ENCODE measurements at regions not wholly inside any gene's neighbourhood (a gene's known extent, or its start where the extent isn't known, plus 50 kb on each side); places are given as distances from the start of the nearest gene placed in this dataset.

GRCh38 chr10:3467052-3467951 lies 294.7 kb upstream of the PITRM1 start:
- no peak for TF ChIP-seq POLR2AphosphoS5 (IDR thresholded peaks at IDR 0.05; ENCODE audit: low read depth)
- no peak for TF ChIP-seq SPI1 (IDR thresholded peaks at IDR 0.05; ENCODE audit: borderline replicate concordance, low read depth)
- no peak for TF ChIP-seq CTCF (IDR thresholded peaks at IDR 0.05; ENCODE audit: insufficient read depth, low read length)
- TF ChIP-seq GABPA (IDR thresholded peaks at IDR 0.05; ENCODE audit: low read depth) = no peak
- no peak for TF ChIP-seq REST (IDR thresholded peaks at IDR 0.05; ENCODE audit: insufficient replicate concordance, low read depth)
- no peak for DNase-seq (ENCODE audit: low read depth in 1 of 2, low spot score in 1 of 2)

GRCh38 chr10:3465406-3465891 lies 292.9 kb upstream of the PITRM1 start:
- Histone ChIP-seq H3K27ac (replicated peaks) (no peak overlapping the region), H3K27me3 (ENCODE audit: insufficient read depth, poor library complexity, severe bottlenecking) (no peaks in the 10 kb centered on the region), H3K4me3 (replicated peaks; ENCODE audit: insufficient read depth, low read length) (no peak overlapping the region)
- DNase-seq (ENCODE audit: low read depth in 1 of 2, low spot score in 1 of 2) = no peak
- TF ChIP-seq CTCF (IDR thresholded peaks at IDR 0.05; ENCODE audit: insufficient read depth, low read length) = no peak
- no peak for TF ChIP-seq REST (IDR thresholded peaks at IDR 0.05; ENCODE audit: insufficient replicate concordance, low read depth)
- no peak for TF ChIP-seq POLR2AphosphoS5 (IDR thresholded peaks at IDR 0.05; ENCODE audit: low read depth)
- TF ChIP-seq GABPA (IDR thresholded peaks at IDR 0.05; ENCODE audit: low read depth) = no peak
- TF ChIP-seq SPI1 (IDR thresholded peaks at IDR 0.05; ENCODE audit: borderline replicate concordance, low read depth) = 0 out of 2 replicates have a peak, but pooled peaks have one; percentile 5

More at GRCh38 chr10:3467052-3467951, 294.7 kb upstream of the PITRM1 start:
- Histone ChIP-seq H3K27me3 (ENCODE audit: insufficient read depth, poor library complexity, severe bottlenecking) (no peaks in the 10 kb centered on the region), H3K27ac (replicated peaks) (no peak overlapping the region), H3K4me3 (replicated peaks; ENCODE audit: insufficient read depth, low read length) (no peak overlapping the region)

- no peak for TF ChIP-seq POLR2AphosphoS5 (IDR thresholded peaks at IDR 0.05; ENCODE audit: low read depth)
- TF ChIP-seq SPI1 (IDR thresholded peaks at IDR 0.05; ENCODE audit: borderline replicate concordance, low read depth) = no peak
- no peak for TF ChIP-seq GABPA (IDR thresholded peaks at IDR 0.05; ENCODE audit: low read depth)
- TF ChIP-seq CTCF (IDR thresholded peaks at IDR 0.05; ENCODE audit: insufficient read depth, low read length) = no peak
- TF ChIP-seq REST (IDR thresholded peaks at IDR 0.05; ENCODE audit: insufficient replicate concordance, low read depth) = no peak
- H3K27ac ChIP-seq (replicated peaks) = no peak overlapping the region
- no peak for DNase-seq (ENCODE audit: low read depth in 1 of 2, low spot score in 1 of 2)
- no peak overlapping the region for H3K4me3 ChIP-seq (replicated peaks; ENCODE audit: insufficient read depth, low read length)
- H3K27me3 ChIP-seq (ENCODE audit: insufficient read depth, poor library complexity, severe bottlenecking) = no peaks in the 10 kb centered on the region
Observed at GRCh38 chr10:3464760-3465405, 292.3 kb upstream of the PITRM1 start.
